ENCODE measurements at regions not wholly inside any gene's neighbourhood (a gene's known extent, or its start where the extent isn't known, plus 50 kb on each side); places are given as distances from the start of the nearest gene placed in this dataset.

- DNase-seq (ENCODE audit: low read depth) = no peak
These were observed 99.7 kb downstream of the RIPK4 start for GRCh38 chr21:41667136-41667535.

GRCh38 chr21:41666641-41667081, 100.2 kb downstream of the RIPK4 start:
- no peak for DNase-seq (ENCODE audit: low read depth)
- TF ChIP-seq CTCF (IDR thresholded peaks at IDR 0.05; ENCODE audit: low read depth, low read length, missing control alignments) = no peak
- no peak overlapping the region for H3K4me3 ChIP-seq (ENCODE audit: low read depth, low read length)

More at GRCh38 chr21:41667136-41667535, 99.7 kb downstream of the RIPK4 start:
- no peak for TF ChIP-seq CTCF (IDR thresholded peaks at IDR 0.05; ENCODE audit: low read depth, low read length, missing control alignments)
- H3K4me3 ChIP-seq (ENCODE audit: low read depth, low read length) = no peak overlapping the region

- no peak overlapping the region for H3K4me3 ChIP-seq (ENCODE audit: low read depth, low read length)
- no peak for DNase-seq (ENCODE audit: low read depth)
- TF ChIP-seq CTCF (IDR thresholded peaks at IDR 0.05; ENCODE audit: low read depth, low read length, missing control alignments) = no peak
These were observed 100.9 kb downstream of the RIPK4 start for GRCh38 chr21:41665766-41666595.

GRCh38 chr21:41664881-41665765, 101.7 kb downstream of the RIPK4 start:
- DNase-seq (ENCODE audit: low read depth) = no peak
- H3K4me3 ChIP-seq (ENCODE audit: low read depth, low read length) = no peak overlapping the region
- no peak for TF ChIP-seq CTCF (IDR thresholded peaks at IDR 0.05; ENCODE audit: low read depth, low read length, missing control alignments)

GRCh38 chr21:41663805-41664788, 102.8 kb downstream of the RIPK4 start:
- TF ChIP-seq CTCF (IDR thresholded peaks at IDR 0.05; ENCODE audit: low read depth, low read length, missing control alignments) = no peak
- H3K4me3 ChIP-seq (ENCODE audit: low read depth, low read length) = no peak overlapping the region
- no peak for DNase-seq (ENCODE audit: low read depth)

- no peak for DNase-seq (ENCODE audit: low read depth)
- H3K4me3 ChIP-seq (ENCODE audit: low read depth, low read length) = no peak overlapping the region
- TF ChIP-seq CTCF (IDR thresholded peaks at IDR 0.05; ENCODE audit: low read depth, low read length, missing control alignments) = no peak
These were observed 104.1 kb downstream of the RIPK4 start for GRCh38 chr21:41662761-41663160.
